Stimulated activated CD4-positive, alpha-beta T cell treated with anti-CD3 and anti-CD28 coated beads, Interleukin-4, amount 100 ng/mL, for 24 hours (primary cell): ENCODE measurements at regions not wholly inside any gene's neighbourhood (a gene's known extent, or its start where the extent isn't known, plus 50 kb on each side); places are given as distances from the start of the nearest gene placed in this dataset.
"Not testable (repeated sequence)": the region's sequence is repeated elsewhere in the genome, so short reads cannot be mapped to it uniquely, and the experiment has no call there.

ENCODE experiments used
- DNase-seq: peaks from one replicate; pipeline ENCODE4 v3.0.0-alpha.2; 2020

- DNase-seq = no peak
Measured at GRCh38 chr9:106060885-106061284, 366.5 kb downstream of the TMEM38B start.

GRCh38 chr9:106062250-106062649 lies 367.9 kb downstream of the TMEM38B start:
- DNase-seq = no peak

- no peak for DNase-seq
Measured at GRCh38 chr9:106065136-106065535, 370.8 kb downstream of the TMEM38B start.

- DNase-seq = no peak
Measured at GRCh38 chr9:106065579-106066214, 371.4 kb downstream of the TMEM38B start.

GRCh38 chr9:106066940-106067524 lies 372.7 kb downstream of the TMEM38B start:
- no peak for DNase-seq

- no peak for DNase-seq
Measured at GRCh38 chr9:106069241-106069640, 374.9 kb downstream of the TMEM38B start.

- no peak for DNase-seq
Measured at GRCh38 chr9:106072421-106072820, 378.1 kb downstream of the TMEM38B start.

GRCh38 chr9:106074006-106074405 lies 379.7 kb downstream of the TMEM38B start:
- DNase-seq = no peak

- no peak for DNase-seq
Measured at GRCh38 chr9:106075236-106075959, 381.1 kb downstream of the TMEM38B start.

GRCh38 chr9:106075960-106076327 lies 381.6 kb downstream of the TMEM38B start:
- no peak for DNase-seq

GRCh38 chr9:106076711-106077110 lies 382.4 kb downstream of the TMEM38B start:
- no peak for DNase-seq

- DNase-seq = no peak
Measured at GRCh38 chr9:106077731-106078130, 383.4 kb downstream of the TMEM38B start.

GRCh38 chr9:106082621-106083020 lies 388.3 kb downstream of the TMEM38B start:
- no peak for DNase-seq

- no peak for DNase-seq
Measured at GRCh38 chr9:106084702-106085101, 390.4 kb downstream of the TMEM38B start.

- DNase-seq = no peak
Measured at GRCh38 chr9:106085479-106085878, 391.1 kb downstream of the TMEM38B start.

- no peak for DNase-seq
Measured at GRCh38 chr9:106092083-106092482, 397.7 kb downstream of the TMEM38B start.

- no peak for DNase-seq
Measured at GRCh38 chr9:106102821-106103220, 408.5 kb downstream of the TMEM38B start.

GRCh38 chr9:106104887-106105286 lies 410.5 kb downstream of the TMEM38B start:
- no peak for DNase-seq

- DNase-seq = no peak
Measured at GRCh38 chr9:106106396-106106795, 412.1 kb downstream of the TMEM38B start.

GRCh38 chr9:106107716-106108115 lies 413.4 kb downstream of the TMEM38B start:
- no peak for DNase-seq

GRCh38 chr9:106109706-106110105 lies 415.4 kb downstream of the TMEM38B start:
- not testable (repeated sequence) for DNase-seq

GRCh38 chr9:106110483-106110882 lies 416.1 kb downstream of the TMEM38B start:
- DNase-seq = no peak

- no peak for DNase-seq
Measured at GRCh38 chr9:106111039-106111730, 416.8 kb downstream of the TMEM38B start.

- no peak for DNase-seq
Measured at GRCh38 chr9:106112935-106113334, 418.6 kb downstream of the TMEM38B start.
